ENCODE measurements at regions not wholly inside any gene's neighbourhood (a gene's known extent, or its start where the extent isn't known, plus 50 kb on each side); places are given as distances from the start of the nearest gene placed in this dataset.

DNA sequence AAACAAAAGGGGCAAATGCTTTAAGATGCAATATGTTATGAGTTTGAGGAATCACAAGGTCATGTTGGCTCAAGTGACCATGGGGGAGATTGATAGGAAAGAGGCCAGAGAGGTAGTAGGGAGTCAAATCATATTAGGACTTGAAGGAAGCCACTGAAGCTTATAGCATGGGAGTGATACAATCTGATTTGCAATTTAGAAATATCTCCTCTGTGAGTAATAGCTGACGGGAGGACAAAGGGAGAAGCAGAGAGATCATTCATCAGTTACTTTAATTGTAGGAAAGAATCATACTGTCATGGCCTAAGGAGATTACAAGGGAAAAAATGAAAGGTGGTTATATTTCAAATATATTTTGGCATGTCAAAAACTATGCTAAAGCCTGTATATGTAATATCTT, 793.6 kb upstream of the RAG2 start:
- TF ChIP-seq, protein P1, sequence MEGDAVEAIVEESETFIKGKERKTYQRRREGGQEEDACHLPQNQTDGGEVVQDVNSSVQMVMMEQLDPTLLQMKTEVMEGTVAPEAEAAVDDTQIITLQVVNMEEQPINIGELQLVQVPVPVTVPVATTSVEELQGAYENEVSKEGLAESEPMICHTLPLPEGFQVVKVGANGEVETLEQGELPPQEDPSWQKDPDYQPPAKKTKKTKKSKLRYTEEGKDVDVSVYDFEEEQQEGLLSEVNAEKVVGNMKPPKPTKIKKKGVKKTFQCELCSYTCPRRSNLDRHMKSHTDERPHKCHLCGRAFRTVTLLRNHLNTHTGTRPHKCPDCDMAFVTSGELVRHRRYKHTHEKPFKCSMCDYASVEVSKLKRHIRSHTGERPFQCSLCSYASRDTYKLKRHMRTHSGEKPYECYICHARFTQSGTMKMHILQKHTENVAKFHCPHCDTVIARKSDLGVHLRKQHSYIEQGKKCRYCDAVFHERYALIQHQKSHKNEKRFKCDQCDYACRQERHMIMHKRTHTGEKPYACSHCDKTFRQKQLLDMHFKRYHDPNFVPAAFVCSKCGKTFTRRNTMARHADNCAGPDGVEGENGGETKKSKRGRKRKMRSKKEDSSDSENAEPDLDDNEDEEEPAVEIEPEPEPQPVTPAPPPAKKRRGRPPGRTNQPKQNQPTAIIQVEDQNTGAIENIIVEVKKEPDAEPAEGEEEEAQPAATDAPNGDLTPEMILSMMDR (IDR thresholded peaks at IDR 0.05): no peak
- TF ChIP-seq POLR2A (IDR thresholded peaks at IDR 0.05): no peak

Data from uterus (tissue), 2 donors.